SK-N-SH (cell line): ENCODE measurements at regions not wholly inside any gene's neighbourhood (a gene's known extent, or its start where the extent isn't known, plus 50 kb on each side); places are given as distances from the start of the nearest gene placed in this dataset.

ENCODE experiments used
- CTCF ChIA-PET: fragments of 300-600, 350-600 bp; formaldehyde crosslinking; extraction: SDS; loops from one replicate; lab custom pipeline; 2021; lab: Yijun Ruan, JAX
- POLR2A ChIA-PET: fragments of 350-600 bp; sonication (Branson Sonifier 250); formaldehyde crosslinking; extraction: SDS; loops from one replicate; lab custom pipeline; 2020; ENCODE audit warnings: antibody characterized with exemption, inconsistent platforms; lab: Yijun Ruan, JAX
- DNase-seq: peaks from one replicate; pipeline ENCODE4 v3.0.0; 2012
- H2AFZ ChIP-seq: fragments of 200-600 bp; sonication (generic); 2 replicates; pipeline ENCODE4 v1.8.1; 2016; ENCODE audit warnings: antibody characterized with exemption, mild to moderate bottlenecking, low read depth
- H3F3A ChIP-seq: fragments of 200-600 bp; sonication (generic); replicated peaks from 2 replicates; pipeline ENCODE3; 2016; ENCODE audit warnings: antibody characterized with exemption, mild to moderate bottlenecking; ENCODE audit not compliant: insufficient read depth
- H3K27ac ChIP-seq, 2 experiments: fragments of 200-500 bp in 1 of 2; fragments of 200-600 bp in 1 of 2; sonication (Bioruptor generic) in 1 of 2; sonication (generic), shearing (Covaris generic) in 1 of 2; 2 replicates each; pipeline versions ENCODE4 v1.5.1 to v1.6.1; 2014 to 2016; ENCODE audit warnings: low read depth in 2 of 2, inconsistent platforms in 1 of 2, low read length in 1 of 2, mild to moderate bottlenecking in 1 of 2, mixed read lengths in 1 of 2
- H3K27me3 ChIP-seq: fragments of 200-600 bp; sonication (generic), shearing (Covaris generic); 2 replicates; pipeline ENCODE4 v1.6.1; 2016; ENCODE audit warnings: mixed run types; ENCODE audit not compliant: insufficient read depth
- H3K36me3 ChIP-seq, 2 experiments: fragments of 200-500 bp in 1 of 2; fragments of 200-600 bp in 1 of 2; sonication (Bioruptor generic) in 1 of 2; sonication (generic) in 1 of 2; replicated peaks in 1 of 2; 2 replicates each; pipeline versions ENCODE3 to v1.5.1; 2014 to 2016; ENCODE audit warnings: low read length in 1 of 2, mild to moderate bottlenecking in 1 of 2; ENCODE audit not compliant: insufficient read depth in 2 of 2, control insufficient read depth in 1 of 2
- H3K4me1 ChIP-seq, 2 experiments: fragments of 200-500 bp in 1 of 2; fragments of 200-600 bp in 1 of 2; sonication (Bioruptor generic) in 1 of 2; sonication (generic), shearing (Covaris generic) in 1 of 2; 2 replicates each; pipeline versions ENCODE4 v1.5.1 to v1.6.1; 2014 to 2016; ENCODE audit warnings: low read depth in 1 of 2, low read length in 1 of 2, mixed run types in 1 of 2; ENCODE audit not compliant: insufficient read depth in 2 of 2, control insufficient read depth in 1 of 2
- H3K4me2 ChIP-seq: fragments of 200-600 bp; sonication (generic), shearing (Covaris generic); 2 replicates; pipeline ENCODE4 v1.6.1; 2017; ENCODE audit warnings: mixed run types
- H3K4me3 ChIP-seq, 2 experiments: fragments of 200-500 bp in 1 of 2; fragments of 200-600 bp in 1 of 2; sonication (Bioruptor generic) in 1 of 2; sonication (generic), shearing (Covaris generic) in 1 of 2; 2 replicates each; pipeline versions ENCODE4 v1.5.1 to v1.8.1; 2014 to 2016; ENCODE audit warnings: low read depth in 2 of 2, inconsistent platforms in 1 of 2, low read length in 1 of 2, mild to moderate bottlenecking in 1 of 2, mixed read lengths in 1 of 2, moderate library complexity in 1 of 2
- H3K79me2 ChIP-seq: fragments of 200-600 bp; sonication (generic); 2 replicates; pipeline ENCODE4 v1.8.1; 2017; ENCODE audit warnings: mild to moderate bottlenecking; ENCODE audit not compliant: insufficient read depth
- H3K9ac ChIP-seq: fragments of 200-600 bp; sonication (generic); 2 replicates; pipeline ENCODE4 v1.6.1; 2017; ENCODE audit warnings: mixed run types
- H3K9me2 ChIP-seq: fragments of 200-600 bp; sonication (generic); 2 replicates; pipeline ENCODE4 v1.6.1; 2017; ENCODE audit warnings: mixed run types
- H3K9me3 ChIP-seq: fragments of 200-600 bp; sonication (generic); 2 replicates; pipeline ENCODE4 v1.6.1; 2017; ENCODE audit warnings: mixed run types, mild to moderate bottlenecking, moderate library complexity
- H4K20me1 ChIP-seq: fragments of 200-600 bp; sonication (generic); 2 replicates; pipeline ENCODE4 v1.6.1; 2017; ENCODE audit warnings: mild to moderate bottlenecking, mixed run types; ENCODE audit not compliant: insufficient read depth
- ELF1 ChIP-seq: IDR thresholded peaks from 2 replicates; pipeline ENCODE4 v1.4.0; 2012
- EP300 ChIP-seq, 2 experiments: IDR thresholded peaks; 2 replicates each; pipeline versions ENCODE4 v1.4.0 to v1.6.1; 2012; ENCODE audit warnings: borderline replicate concordance in 1 of 2, low read depth in 1 of 2, low read length in 1 of 2
- FOSL2 ChIP-seq: IDR thresholded peaks from 2 replicates; pipeline ENCODE4 v1.4.0; 2012; ENCODE audit warnings: low read depth, mild to moderate bottlenecking, moderate library complexity, borderline replicate concordance
- FOXJ3 ChIP-seq: sonication (generic); formaldehyde crosslinking; IDR thresholded peaks from 2 replicates; pipeline ENCODE4 v1.5.1; 2020; ENCODE audit warnings: mild to moderate bottlenecking, missing genetic modification reagents
- GABPA ChIP-seq: IDR thresholded peaks from 2 replicates; pipeline ENCODE4 v1.4.0; 2012; ENCODE audit warnings: low read depth, mild to moderate bottlenecking
- GATA2 ChIP-seq: sonication (generic); formaldehyde crosslinking; IDR thresholded peaks from 2 replicates; pipeline ENCODE4 v1.5.0; 2020; ENCODE audit warnings: mild to moderate bottlenecking, missing genetic modification reagents
- IRF3 ChIP-seq: fragments of 150-350 bp; IDR thresholded peaks from 2 replicates; pipeline ENCODE4 v1.6.1; 2016; ENCODE audit warnings: mild to moderate bottlenecking, low read depth, low read length
- MXI1 ChIP-seq: IDR thresholded peaks from 2 replicates; pipeline ENCODE4 v1.6.1; 2012; ENCODE audit warnings: mild to moderate bottlenecking, low read depth, low read length, improper control_type of control experiment
- NRF1 ChIP-seq: IDR thresholded peaks from 2 replicates; pipeline ENCODE4 v1.6.1; 2012; ENCODE audit warnings: low read depth, mild to moderate bottlenecking, low read length
- POLR2AphosphoS5 ChIP-seq: IDR thresholded peaks from 2 replicates; pipeline ENCODE4 v1.6.1; 2012; ENCODE audit warnings: low read depth, low read length
- RFX5 ChIP-seq: IDR thresholded peaks from 2 replicates; pipeline ENCODE4 v1.6.1; 2012; ENCODE audit warnings: mild to moderate bottlenecking, improper control_type of control experiment, low read length
- RXRA ChIP-seq: IDR thresholded peaks from 2 replicates; pipeline ENCODE4 v1.4.0; 2012; ENCODE audit warnings: low read depth, mild to moderate bottlenecking, borderline replicate concordance
- SIN3A ChIP-seq: IDR thresholded peaks from 2 replicates; pipeline ENCODE4 v1.6.1; 2012; ENCODE audit warnings: low read depth, mild to moderate bottlenecking, low read length, moderate library complexity, borderline replicate concordance
- SMC3 ChIP-seq: IDR thresholded peaks from 2 replicates; pipeline ENCODE4 v1.6.1; 2012; ENCODE audit warnings: low read depth, low read length, improper control_type of control experiment
- TAF1 ChIP-seq: IDR thresholded peaks from 2 replicates; pipeline ENCODE4 v1.6.1; 2012; ENCODE audit warnings: low read depth, mild to moderate bottlenecking, low read length, moderate library complexity, borderline replicate concordance
- TCF12 ChIP-seq: IDR thresholded peaks from 2 replicates; pipeline ENCODE4 v1.4.0; 2012
- USF1 ChIP-seq: IDR thresholded peaks from 2 replicates; pipeline ENCODE4 v1.4.0; 2012; ENCODE audit warnings: low read depth, borderline replicate concordance
- YY1 ChIP-seq: IDR thresholded peaks from 2 replicates; pipeline ENCODE4 v1.4.0; 2012; ENCODE audit warnings: low read depth, mild to moderate bottlenecking
- WGBS: methylation state at CpG from one replicate; pipeline ENCODE4 v1.1.6; 2017; ENCODE audit warnings: low lambda C conversion rate; 5-methylcytosine and 5-hydroxymethylcytosine counted together
- TF ChIP-seq, protein P1 (sequence below): fragments of 150-350 bp; IDR thresholded peaks from 2 replicates; pipeline ENCODE4 v1.6.1; 2017; ENCODE audit warnings: antibody characterized with exemption, low read length, low read depth, borderline replicate concordance
- TF ChIP-seq, protein P2 (sequence below): IDR thresholded peaks from 2 replicates; pipeline ENCODE4; 2012

- H4K20me1 ChIP-seq: no peaks in the 10 kb centered on the region
- no peaks in the 10 kb centered on the region for H3K79me2 ChIP-seq
- no peak overlapping the region for H3K4me2 ChIP-seq
- H3K27me3 ChIP-seq: no peaks in the 10 kb centered on the region
- no peak for DNase-seq
- no peaks in the 10 kb centered on the region for H3K4me1 ChIP-seq
- no peaks in the 10 kb centered on the region for H3K9me3 ChIP-seq
- no peak overlapping the region for H3K4me3 ChIP-seq
- no peak overlapping the region for H2AFZ ChIP-seq
- ChIA-PET CTCF (no interaction called here), POLR2A (no interaction called here)
- H3F3A ChIP-seq: no peaks in the 10 kb centered on the region
- H3K9me2 ChIP-seq: no peaks in the 10 kb centered on the region
- no peaks in the 10 kb centered on the region for H3K36me3 ChIP-seq
- no peak overlapping the region for H3K27ac ChIP-seq
- TF ChIP-seq GATA2 (CRISPR knock-in tag) (no peak), SIN3A (no peak), TAF1 (no peak), FOXJ3 (CRISPR knock-in tag) (no peak), SMC3 (no peak), EP300 (IDR thresholded peaks at IDR 0.05; ENCODE audit: borderline replicate concordance in 1 of 2, low read depth in 1 of 2, low read length in 1 of 2) (no peak), TCF12 (no peak), RFX5 (no peak), POLR2AphosphoS5 (no peak)
- TF ChIP-seq, protein P1, sequence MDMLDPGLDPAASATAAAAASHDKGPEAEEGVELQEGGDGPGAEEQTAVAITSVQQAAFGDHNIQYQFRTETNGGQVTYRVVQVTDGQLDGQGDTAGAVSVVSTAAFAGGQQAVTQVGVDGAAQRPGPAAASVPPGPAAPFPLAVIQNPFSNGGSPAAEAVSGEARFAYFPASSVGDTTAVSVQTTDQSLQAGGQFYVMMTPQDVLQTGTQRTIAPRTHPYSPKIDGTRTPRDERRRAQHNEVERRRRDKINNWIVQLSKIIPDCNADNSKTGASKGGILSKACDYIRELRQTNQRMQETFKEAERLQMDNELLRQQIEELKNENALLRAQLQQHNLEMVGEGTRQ: no peak
- no peak overlapping the region for H3K9ac ChIP-seq
Measured at GRCh38 chrX:8235026-8235425, 64.0 kb upstream of the VCX2 start.

GRCh38 chrX:8237718-8238117, 66.7 kb upstream of the VCX2 start:
- CTCF ChIA-PET: no interaction called here
- H2AFZ ChIP-seq: no peak overlapping the region
- no peak overlapping the region for H3K9ac ChIP-seq
- H3K79me2 ChIP-seq: no peaks in the 10 kb centered on the region
- TF ChIP-seq, protein P1: no peak
- no peak for TF ChIP-seq USF1
- TF ChIP-seq RXRA: no peak
- TF ChIP-seq POLR2AphosphoS5: no peak
- TF ChIP-seq YY1: no peak
- no peak for TF ChIP-seq NRF1
- TF ChIP-seq SMC3: no peak
- TF ChIP-seq TAF1: no peak
- TF ChIP-seq GABPA: no peak
- no peak for TF ChIP-seq EP300 (IDR thresholded peaks at IDR 0.05; ENCODE audit: borderline replicate concordance in 1 of 2, low read depth in 1 of 2, low read length in 1 of 2)
- TF ChIP-seq TCF12: no peak
- no peak for TF ChIP-seq IRF3
- TF ChIP-seq FOSL2: no peak
- TF ChIP-seq FOXJ3 (CRISPR knock-in tag): no peak
- TF ChIP-seq, protein P2, sequence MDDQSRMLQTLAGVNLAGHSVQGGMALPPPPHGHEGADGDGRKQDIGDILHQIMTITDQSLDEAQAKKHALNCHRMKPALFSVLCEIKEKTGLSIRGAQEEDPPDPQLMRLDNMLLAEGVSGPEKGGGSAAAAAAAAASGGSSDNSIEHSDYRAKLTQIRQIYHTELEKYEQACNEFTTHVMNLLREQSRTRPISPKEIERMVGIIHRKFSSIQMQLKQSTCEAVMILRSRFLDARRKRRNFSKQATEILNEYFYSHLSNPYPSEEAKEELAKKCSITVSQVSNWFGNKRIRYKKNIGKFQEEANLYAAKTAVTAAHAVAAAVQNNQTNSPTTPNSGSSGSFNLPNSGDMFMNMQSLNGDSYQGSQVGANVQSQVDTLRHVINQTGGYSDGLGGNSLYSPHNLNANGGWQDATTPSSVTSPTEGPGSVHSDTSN: no peak
- TF ChIP-seq RFX5: no peak
- TF ChIP-seq MXI1: no peak
- TF ChIP-seq ELF1: no peak
- POLR2A ChIA-PET: no interaction called here
- no peak overlapping the region for H3K4me3 ChIP-seq
- no peaks in the 10 kb centered on the region for H3K9me2 ChIP-seq
- no peaks in the 10 kb centered on the region for H3K9me3 ChIP-seq
- no peak overlapping the region for H3K4me2 ChIP-seq
- no peaks in the 10 kb centered on the region for H4K20me1 ChIP-seq
- WGBS: 20% methylated on average over 6 of the region's 6 CpGs
- H3K27ac ChIP-seq: no peak overlapping the region
- H3K36me3 ChIP-seq: no peaks in the 10 kb centered on the region
- no peak for DNase-seq
- no peaks in the 10 kb centered on the region for H3K4me1 ChIP-seq
- H3F3A ChIP-seq: no peaks in the 10 kb centered on the region
- H3K27me3 ChIP-seq: no peaks in the 10 kb centered on the region
